CD4-positive, alpha-beta T cell (primary cell): ENCODE measurements at regions not wholly inside any gene's neighbourhood (a gene's known extent, or its start where the extent isn't known, plus 50 kb on each side); places are given as distances from the start of the nearest gene placed in this dataset.

Experiments used
- ATAC-seq: fragments of 200-7000 bp; cut with Tn5 transposase; one replicate; pipeline ENCODE4 v1.10.0; 2022; ENCODE audit warnings: mild to moderate bottlenecking; ENCODE audit not compliant: poor library complexity
- CTCF ChIA-PET: fragments of 350-600 bp; sonication (Branson Sonifier 250); formaldehyde crosslinking; loops from one replicate; lab custom pipeline; 2021; ENCODE audit warnings: antibody characterized with exemption, inconsistent platforms; lab: Charles Lee
- POLR2A ChIA-PET: fragments of 350-600 bp; sonication (Branson Sonifier 250); formaldehyde crosslinking; loops from one replicate; lab custom pipeline; 2021; ENCODE audit warnings: antibody characterized with exemption, inconsistent platforms; lab: Charles Lee
- DNase-seq, 14 experiments: peaks; one replicate each; pipeline ENCODE4 v3.0.0-alpha.2; 2013 to 2020; ENCODE audit warnings: mixed read lengths in 2 of 14
- H3K27ac ChIP-seq, 2 donors: one replicate each; pipeline versions ENCODE4 v1.5.1 to v1.7.0; 2013; ENCODE audit warnings: low read length in 2 of 2, low read depth in 1 of 2, mild to moderate bottlenecking in 1 of 2
- H3K27me3 ChIP-seq, 2 experiments: 1 replicate in 1 of 2; 2 replicates in 1 of 2; pipeline versions ENCODE4 v1.6.1 to v1.7.0; 2013; ENCODE audit warnings: low read length in 2 of 2, control low read depth in 1 of 2, mild to moderate bottlenecking in 1 of 2, moderate library complexity in 1 of 2; ENCODE audit not compliant: insufficient read depth in 2 of 2, control insufficient read depth in 1 of 2
- H3K36me3 ChIP-seq: one replicate; pipeline ENCODE4 v1.6.1; 2013; ENCODE audit warnings: low read length, control low read depth; ENCODE audit not compliant: insufficient read depth
- H3K4me1 ChIP-seq: one replicate; pipeline ENCODE4 v1.6.1; 2013; ENCODE audit warnings: low read length, control low read depth; ENCODE audit not compliant: insufficient read depth
- H3K4me3 ChIP-seq: one replicate; pipeline ENCODE4 v1.5.1; 2013; ENCODE audit warnings: mild to moderate bottlenecking, low read length, moderate library complexity
- H3K9me3 ChIP-seq, 2 experiments: 1 replicate in 1 of 2; 2 replicates in 1 of 2; pipeline versions ENCODE4 v1.6.1 to v1.7.0; 2013; ENCODE audit warnings: low read length in 2 of 2, mild to moderate bottlenecking in 2 of 2, control low read depth in 1 of 2, moderate library complexity in 1 of 2; ENCODE audit not compliant: control insufficient read depth in 1 of 2, insufficient read depth in 1 of 2
- H3K27ac Mint-ChIP-seq: one replicate; pipeline ENCODE4 v1.8.0; 2020; ENCODE audit warnings: mixed read lengths
- H3K27me3 Mint-ChIP-seq: one replicate; pipeline ENCODE4 v1.8.0; 2021; ENCODE audit warnings: mixed read lengths
- H3K36me3 Mint-ChIP-seq: one replicate; pipeline ENCODE4 v1.8.0; 2021; ENCODE audit warnings: low read depth, mixed read lengths
- H3K4me1 Mint-ChIP-seq: one replicate; pipeline ENCODE4 v1.8.0; 2021; ENCODE audit warnings: low read depth, mixed read lengths
- H3K4me3 Mint-ChIP-seq: one replicate; pipeline ENCODE4 v1.8.0; 2020; ENCODE audit warnings: mild to moderate bottlenecking, mixed read lengths
- H3K9me3 Mint-ChIP-seq: one replicate; pipeline ENCODE4 v1.8.0; 2020; ENCODE audit warnings: mixed read lengths
- CTCF ChIP-seq: fragments of 200-600 bp; IDR thresholded peaks from one replicate; pipeline ENCODE4 v1.8.0; 2022; ENCODE audit warnings: antibody characterized with exemption, mild to moderate bottlenecking
- intact Hi-C, 2 experiments: fragments of 100-400 bp; cut with DNase I in 1 of 2; cut with micrococcal nuclease in 1 of 2; formaldehyde crosslinking; loops; one replicate each; pipeline versions ENCODE4 v1.15.1 to v1.9.0; 2023 to 2025; cut with DNase I, micrococcal nuclease

GRCh38 chr2:139631966-139632365, 851.8 kb upstream of the NXPH2 start:
- DNase-seq: no peak
- H3K36me3 ChIP-seq: no peaks in the 10 kb centered on the region
- Mint-ChIP-seq H3K4me1 (no peaks in the 10 kb centered on the region), H3K4me3 (no peak overlapping the region), H3K27me3 (no peaks in the 10 kb centered on the region), H3K9me3 (peaks cover 3% of the 10 kb centered on the region), H3K27ac (no peak overlapping the region), H3K36me3 (no peaks in the 10 kb centered on the region)
- H3K9me3 ChIP-seq: peaks cover 0 to 6% of the 10 kb centered on the region in 2 experiments
- ChIA-PET CTCF (no interaction called here), POLR2A (no interaction called here)
- H3K4me3 ChIP-seq: no peak overlapping the region
- no peak for ATAC-seq
- TF ChIP-seq CTCF: no peak
- H3K4me1 ChIP-seq: no peaks in the 10 kb centered on the region
- H3K27me3 ChIP-seq: no peaks in the 10 kb centered on the region
- H3K27ac ChIP-seq: no peak overlapping the region
- intact Hi-C loops: no loop called here

DNA sequence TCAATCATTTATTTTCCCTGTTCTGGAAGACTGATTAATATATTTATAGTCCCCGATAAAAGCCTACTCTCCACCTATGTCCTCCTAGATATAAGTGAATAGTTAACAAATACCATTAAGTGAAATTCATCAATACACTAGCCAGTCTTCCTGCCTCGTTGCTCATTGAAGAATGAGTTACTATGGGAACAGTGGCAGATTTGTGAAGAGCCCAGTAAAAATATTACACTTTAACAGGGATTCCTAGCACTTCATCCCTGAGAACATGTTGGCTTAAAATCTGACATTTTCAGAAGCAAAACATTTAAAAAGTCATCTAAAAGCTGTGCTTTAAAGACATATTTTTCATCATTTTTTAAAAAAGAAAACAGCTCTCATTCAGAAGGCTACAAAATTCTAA, 848.7 kb upstream of the NXPH2 start:
- intact Hi-C loops: no loop called here
- Histone ChIP-seq H3K4me1 (no peaks in the 10 kb centered on the region), H3K27ac (no peak overlapping the region), H3K36me3 (no peaks in the 10 kb centered on the region), H3K27me3 (no peaks in the 10 kb centered on the region), H3K4me3 (no peak overlapping the region), H3K9me3 (peaks cover 0 to 6% of the 10 kb centered on the region in 2 experiments)
- ChIA-PET POLR2A (no interaction called here), CTCF (no interaction called here)
- no peak for TF ChIP-seq CTCF
- Mint-ChIP-seq H3K9me3 (peaks cover 13% of the 10 kb centered on the region), H3K36me3 (no peaks in the 10 kb centered on the region), H3K27me3 (no peaks in the 10 kb centered on the region), H3K4me1 (no peaks in the 10 kb centered on the region), H3K27ac (no peak overlapping the region), H3K4me3 (no peak overlapping the region)
- DNase-seq (no peak), ATAC-seq (no peak)

DNA sequence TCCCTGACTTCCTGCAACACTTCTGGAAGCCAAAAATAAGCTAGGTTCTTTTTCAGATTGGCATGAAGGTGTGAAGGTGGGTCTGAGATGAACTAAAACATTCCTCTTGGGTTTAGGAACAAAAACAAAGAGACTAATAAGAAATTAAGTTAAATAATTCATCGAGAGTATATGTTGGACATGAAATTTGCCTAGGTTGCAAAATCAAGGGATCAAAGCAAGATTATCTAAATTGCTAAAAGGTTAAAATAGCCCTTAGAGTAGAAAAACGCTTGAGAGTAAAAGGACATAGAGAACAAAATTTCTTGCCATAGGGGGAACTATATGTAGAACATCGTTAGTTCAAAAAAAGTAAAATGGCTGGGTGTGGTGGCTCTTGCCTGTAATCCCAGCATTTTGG, 845.9 kb upstream of the NXPH2 start:
- no peaks in the 10 kb centered on the region for H3K36me3 Mint-ChIP-seq
- ChIA-PET CTCF (no interaction called here), POLR2A (no interaction called here)
- Histone ChIP-seq H3K36me3 (no peaks in the 10 kb centered on the region), H3K27me3 (no peaks in the 10 kb centered on the region), H3K27ac (no peak overlapping the region), H3K4me3 (no peak overlapping the region), H3K9me3 (no peaks in the 10 kb centered on the region), H3K4me1 (no peaks in the 10 kb centered on the region)
- peaks cover 15% of the 10 kb centered on the region for H3K9me3 Mint-ChIP-seq
- H3K27me3 Mint-ChIP-seq: no peaks in the 10 kb centered on the region
- TF ChIP-seq CTCF: no peak
- DNase-seq (no peak), ATAC-seq (no peak)
- H3K4me3 Mint-ChIP-seq: no peak overlapping the region
- H3K27ac Mint-ChIP-seq: no peak overlapping the region
- H3K4me1 Mint-ChIP-seq: no peaks in the 10 kb centered on the region
- intact Hi-C loops: no loop called here
